ENCODE measurements at regions not wholly inside any gene's neighbourhood (a gene's known extent, or its start where the extent isn't known, plus 50 kb on each side); places are given as distances from the start of the nearest gene placed in this dataset.

DNA sequence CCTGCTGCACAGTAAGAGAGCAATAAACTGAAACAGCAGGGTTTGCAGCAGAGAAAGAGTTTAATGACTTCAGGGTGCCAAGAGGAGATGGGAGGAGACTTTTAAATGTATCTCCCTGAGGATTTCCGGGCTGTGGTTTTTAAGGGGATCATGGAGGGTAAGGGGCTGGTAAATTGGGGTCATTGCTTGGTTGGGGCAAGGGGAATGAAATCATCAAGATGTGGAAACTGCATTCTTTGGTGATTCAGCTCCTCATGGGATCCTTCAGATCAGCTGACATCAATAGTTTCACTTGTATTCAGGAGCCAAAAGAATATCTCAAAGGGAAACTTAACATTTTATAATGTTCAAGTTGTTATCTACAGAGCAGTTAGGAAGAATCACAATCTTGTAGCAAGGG is 174.3 kb upstream of the ANXA10 start:
- TF ChIP-seq CTCF (IDR thresholded peaks at IDR 0.05) = no peak
- TF ChIP-seq POLR2AphosphoS5 (IDR thresholded peaks at IDR 0.05; ENCODE audit: low read depth, low read length) = no peak
- no peak for TF ChIP-seq REST (IDR thresholded peaks at IDR 0.05; ENCODE audit: insufficient read depth in 1 of 2, low read depth in 2 of 2, low read length in 1 of 2)
- TF ChIP-seq TCF7L2 (IDR thresholded peaks at IDR 0.05; ENCODE audit: low read depth, low read length) = no peak

Measured in Panc1 (cell line).